ENCODE measurements at regions not wholly inside any gene's neighbourhood (a gene's known extent, or its start where the extent isn't known, plus 50 kb on each side); places are given as distances from the start of the nearest gene placed in this dataset.
"Not testable (repeated sequence)": the region's sequence is repeated elsewhere in the genome, so short reads cannot be mapped to it uniquely, and the experiment has no call there.

DNA sequence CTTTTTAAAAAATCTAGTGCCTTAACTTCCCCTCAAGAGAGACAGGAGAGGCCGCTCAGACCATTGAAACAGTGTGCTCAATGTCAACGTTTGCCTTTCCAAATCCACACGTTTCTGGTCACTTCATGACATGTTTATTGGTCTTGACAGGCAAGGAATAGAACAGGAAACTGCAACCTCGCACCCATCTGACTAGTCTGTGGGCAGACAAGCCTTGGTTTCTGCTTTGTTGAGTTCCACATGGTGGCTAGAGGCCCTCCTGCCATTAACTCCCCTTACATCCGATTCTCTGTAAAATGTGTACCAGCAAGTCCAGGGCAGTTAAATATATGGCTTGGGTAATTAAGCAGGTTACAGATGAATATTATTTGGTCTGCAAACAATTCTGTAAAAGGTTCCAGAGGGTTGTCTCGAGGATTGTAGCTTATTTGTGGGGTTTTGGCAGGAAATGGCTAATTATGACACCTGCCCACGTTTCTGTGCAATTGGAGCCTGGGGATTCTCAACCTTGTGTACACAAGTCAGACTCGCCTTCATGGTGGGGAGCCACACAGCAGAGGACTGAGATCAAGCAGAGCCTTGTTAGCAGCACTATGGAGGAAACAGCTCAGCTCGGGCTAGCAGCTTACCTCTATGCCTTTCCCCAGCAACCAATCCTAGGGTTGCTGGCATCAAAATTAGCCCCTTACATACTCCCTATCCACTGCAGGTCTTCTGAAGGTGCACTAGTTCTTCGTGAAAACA, 317.5 kb upstream of the IGF1R start:
- no peak for DNase-seq

- no peak for DNase-seq
These were observed 316.7 kb upstream of the IGF1R start for GRCh38 chr15:98331676-98332075.

- no peak for DNase-seq
These were observed 315.1 kb upstream of the IGF1R start for GRCh38 chr15:98333251-98333650.

- no peak for DNase-seq
These were observed 305.4 kb upstream of the IGF1R start for GRCh38 chr15:98342911-98343310.

- DNase-seq: no peak
These were observed 303.7 kb upstream of the IGF1R start for GRCh38 chr15:98344591-98344990.

GRCh38 chr15:98347001-98347400, 301.3 kb upstream of the IGF1R start:
- no peak for DNase-seq

DNA sequence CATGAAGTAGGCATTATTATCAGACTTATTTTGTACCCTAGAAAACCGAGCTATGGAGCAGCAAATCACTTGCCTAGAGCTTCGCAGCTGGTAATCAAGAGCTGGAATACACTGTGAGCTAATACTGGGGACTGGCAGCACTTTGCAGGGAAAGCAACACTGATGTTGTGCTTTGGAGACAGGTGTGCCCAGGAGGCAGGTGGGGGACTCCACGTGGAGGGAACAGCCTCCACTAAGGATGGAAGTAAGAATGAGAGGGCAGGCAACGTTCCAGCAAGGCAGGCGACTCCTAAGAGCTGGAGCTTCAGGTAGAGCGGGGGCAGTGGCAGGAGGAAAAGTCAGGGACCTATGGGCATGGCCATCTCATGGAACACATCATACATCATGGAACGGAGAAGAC, 300.5 kb upstream of the IGF1R start:
- no peak for DNase-seq

DNA sequence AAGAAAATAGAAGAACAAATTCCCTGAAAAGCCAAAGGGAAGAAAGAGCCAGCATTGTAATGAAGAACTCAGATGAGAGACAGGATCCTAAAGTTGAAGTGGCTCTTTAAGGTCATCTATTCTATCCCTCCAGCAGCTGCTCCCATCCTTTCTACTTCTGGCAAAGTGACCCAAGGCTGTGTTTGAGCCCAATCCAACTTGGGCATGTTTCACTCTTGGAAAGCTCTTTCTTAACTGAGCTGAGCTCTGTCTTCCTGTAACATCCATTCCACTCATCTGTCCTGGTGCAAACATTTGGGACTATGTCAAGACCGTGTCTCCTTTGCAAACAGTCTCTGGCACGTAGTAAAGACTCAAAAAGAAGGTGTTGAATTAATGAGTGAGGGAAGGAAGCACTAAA, 298.1 kb upstream of the IGF1R start:
- no peak for DNase-seq

DNA sequence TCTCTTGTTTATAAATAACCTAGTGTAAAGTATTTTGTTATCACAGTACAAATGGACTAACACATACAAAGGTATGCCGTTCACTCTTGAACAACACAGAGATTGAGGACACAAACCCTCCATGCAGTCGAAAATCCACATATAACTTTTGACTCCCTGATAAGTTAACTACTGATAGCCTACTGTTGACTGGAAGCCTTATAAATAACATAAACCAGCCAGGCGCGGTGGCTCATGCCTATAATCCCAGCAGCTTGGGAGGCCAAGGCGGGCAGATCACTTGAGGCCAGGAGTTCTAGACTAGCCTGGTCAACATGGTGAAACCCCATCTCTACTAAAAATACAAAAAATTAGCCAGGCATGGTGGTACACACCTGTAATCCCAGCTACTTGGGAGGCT, 290.1 kb upstream of the IGF1R start:
- not testable (repeated sequence) for DNase-seq

- DNase-seq: no peak
These were observed 289.4 kb upstream of the IGF1R start for GRCh38 chr15:98358971-98359370.

GRCh38 chr15:98363416-98363815, 284.9 kb upstream of the IGF1R start:
- DNase-seq: no peak

- no peak for DNase-seq
These were observed 284.4 kb upstream of the IGF1R start for GRCh38 chr15:98363955-98364354.

- DNase-seq: no peak
These were observed 279.1 kb upstream of the IGF1R start for GRCh38 chr15:98369081-98369716.

DNA sequence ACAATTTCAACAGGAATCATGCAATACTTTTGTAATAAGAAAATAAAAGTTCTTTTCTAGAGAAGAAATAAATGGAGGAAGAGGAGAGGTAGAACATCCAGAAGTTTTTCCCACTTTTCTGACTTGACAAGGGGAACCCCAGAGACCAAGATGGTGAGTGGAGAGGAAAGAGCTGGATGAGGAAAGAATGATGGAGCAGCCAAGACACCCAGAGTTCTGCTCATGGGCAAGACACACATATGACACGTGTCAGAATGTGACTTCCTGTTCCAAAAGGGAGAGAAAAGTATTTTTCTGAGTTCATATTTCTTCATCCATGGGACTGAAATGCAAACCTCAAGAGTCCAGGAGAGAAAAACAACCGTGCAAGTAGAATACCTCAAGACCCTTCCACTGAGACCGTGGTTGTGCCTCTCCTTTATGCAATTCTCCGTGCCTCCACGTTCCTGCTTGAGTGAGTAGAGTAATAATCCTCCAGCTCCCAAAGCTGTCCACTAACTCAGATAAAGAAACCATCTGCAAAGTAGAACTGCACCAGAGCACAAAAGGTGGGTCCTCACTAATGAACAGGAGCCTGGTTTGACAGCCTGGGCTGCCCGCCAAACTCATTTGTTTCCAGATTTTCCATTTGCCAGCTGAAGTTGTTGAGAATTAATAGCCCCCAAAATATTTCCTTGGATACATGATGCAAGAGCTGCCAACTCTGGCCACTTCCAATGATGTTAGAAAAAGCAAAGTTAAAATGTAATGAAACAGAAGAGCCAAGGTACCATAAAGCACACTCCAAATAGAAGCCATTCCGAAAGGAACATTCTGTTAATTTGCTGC, 272.6 kb upstream of the IGF1R start:
- no peak for DNase-seq

DNA sequence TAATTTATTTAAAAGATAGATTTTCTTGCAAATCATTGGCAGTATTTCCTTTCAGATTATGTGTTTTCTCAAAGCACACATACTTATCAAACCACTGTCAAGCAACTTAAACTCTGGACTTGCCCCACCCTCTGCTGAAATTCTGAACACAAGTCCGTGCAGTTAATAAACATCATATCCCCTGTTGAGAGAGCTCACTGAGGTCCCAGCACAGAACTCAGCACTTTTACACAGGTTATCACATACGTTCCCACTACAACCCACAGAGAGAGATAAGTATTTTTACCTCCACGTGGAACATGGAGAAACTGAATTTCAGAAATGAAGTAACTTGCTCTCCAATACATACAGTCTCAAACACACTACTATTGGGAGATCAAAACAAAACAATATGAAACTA, 267.6 kb upstream of the IGF1R start:
- no peak for DNase-seq

- no peak for DNase-seq
These were observed 266.9 kb upstream of the IGF1R start for GRCh38 chr15:98381446-98381845.

DNA sequence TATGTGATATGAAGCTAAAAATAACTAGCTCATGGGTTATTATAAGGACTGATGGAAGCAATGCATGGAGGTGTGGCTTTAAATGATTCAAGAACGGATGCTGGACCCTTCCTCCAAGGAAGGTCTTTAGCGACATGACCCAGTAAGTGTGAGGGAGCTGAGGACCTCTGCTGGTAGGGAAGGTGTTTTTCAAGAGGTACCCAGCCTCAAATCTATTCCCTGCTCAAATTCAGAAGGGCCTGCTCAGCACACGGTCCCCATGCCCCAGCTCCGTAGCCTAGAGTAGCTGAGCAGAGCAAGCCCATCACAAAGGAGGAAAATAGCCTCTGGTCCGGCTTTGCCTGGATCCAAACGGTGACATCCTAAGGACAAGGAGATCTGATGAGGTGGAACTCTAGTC, 266.2 kb upstream of the IGF1R start:
- DNase-seq: no peak

GRCh38 chr15:98383571-98383970, 264.8 kb upstream of the IGF1R start:
- no peak for DNase-seq

- no peak for DNase-seq
These were observed 263.9 kb upstream of the IGF1R start for GRCh38 chr15:98384328-98385029.

DNA sequence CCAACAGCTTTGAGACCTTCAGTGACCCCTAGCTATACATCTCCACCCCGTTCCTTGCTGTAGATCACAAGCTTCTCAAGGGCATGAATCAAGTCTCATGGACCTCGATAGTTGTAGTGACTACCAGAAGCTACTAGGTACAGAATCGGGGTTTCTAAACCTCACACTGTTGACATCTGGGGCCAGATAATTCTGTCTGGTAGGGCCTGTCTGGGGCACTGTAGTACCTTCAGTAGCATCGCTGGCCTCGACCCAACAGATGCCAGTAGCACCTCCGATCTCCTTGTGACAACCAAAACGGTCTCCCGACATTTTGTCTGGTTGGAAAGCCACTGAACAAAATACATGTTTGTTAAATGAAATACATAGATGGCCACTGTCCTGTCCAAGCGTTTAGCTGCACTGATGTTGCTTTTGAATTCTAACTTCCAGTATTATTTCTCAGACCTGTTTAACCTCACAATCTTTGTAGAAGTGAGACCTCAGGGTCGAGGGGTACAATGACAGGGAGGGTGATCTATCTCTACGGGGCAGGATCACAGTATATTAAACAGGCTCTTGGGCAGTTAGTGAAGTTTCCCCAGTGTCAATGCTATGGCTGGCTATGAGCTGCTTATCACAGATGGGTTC, 262.5 kb upstream of the IGF1R start:
- no peak for DNase-seq

DNA sequence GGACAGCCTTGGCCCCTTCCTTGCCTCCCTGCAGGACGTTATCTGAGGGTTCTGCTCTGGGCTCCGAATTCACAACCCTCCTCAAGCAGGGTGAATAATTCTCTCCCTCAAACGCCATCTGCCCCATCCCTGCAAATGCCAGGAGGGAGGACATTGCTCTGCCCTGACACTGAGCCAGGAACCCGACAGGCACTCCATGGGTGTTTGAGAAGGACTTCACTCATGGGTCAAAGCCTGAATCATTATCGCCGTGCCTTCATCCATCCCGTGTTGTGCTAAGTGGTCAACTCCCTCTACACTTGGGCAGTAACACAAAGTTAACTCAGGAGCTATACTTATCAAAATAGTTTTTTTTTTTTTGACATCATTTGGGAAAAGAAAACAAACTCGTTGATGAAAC, 261.8 kb upstream of the IGF1R start:
- DNase-seq: no peak

DNA sequence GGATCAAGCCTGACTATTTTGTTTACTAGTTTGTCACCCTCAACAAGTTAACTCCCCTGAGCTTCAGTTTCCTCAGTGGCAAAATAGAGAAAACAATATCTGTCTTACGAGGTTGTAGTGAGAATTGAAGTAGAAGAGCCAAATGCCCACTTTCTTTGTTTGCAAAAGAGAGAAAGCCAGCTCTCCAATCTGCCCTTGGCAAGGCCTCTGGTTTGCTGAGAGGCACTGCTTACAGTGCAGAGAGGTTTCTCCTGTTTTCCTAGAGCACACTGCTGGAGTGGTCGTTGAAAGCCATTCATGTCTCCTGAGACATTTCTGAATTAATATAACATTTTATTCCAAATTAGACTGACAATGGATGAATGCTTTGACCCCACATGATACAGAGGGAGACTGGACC, 260.5 kb upstream of the IGF1R start:
- no peak for DNase-seq
